ENCODE measurements at regions not wholly inside any gene's neighbourhood (a gene's known extent, or its start where the extent isn't known, plus 50 kb on each side); places are given as distances from the start of the nearest gene placed in this dataset.
A peak's percentile ranks its signal among the peaks of the same experiment; 100 is the strongest.

DNA sequence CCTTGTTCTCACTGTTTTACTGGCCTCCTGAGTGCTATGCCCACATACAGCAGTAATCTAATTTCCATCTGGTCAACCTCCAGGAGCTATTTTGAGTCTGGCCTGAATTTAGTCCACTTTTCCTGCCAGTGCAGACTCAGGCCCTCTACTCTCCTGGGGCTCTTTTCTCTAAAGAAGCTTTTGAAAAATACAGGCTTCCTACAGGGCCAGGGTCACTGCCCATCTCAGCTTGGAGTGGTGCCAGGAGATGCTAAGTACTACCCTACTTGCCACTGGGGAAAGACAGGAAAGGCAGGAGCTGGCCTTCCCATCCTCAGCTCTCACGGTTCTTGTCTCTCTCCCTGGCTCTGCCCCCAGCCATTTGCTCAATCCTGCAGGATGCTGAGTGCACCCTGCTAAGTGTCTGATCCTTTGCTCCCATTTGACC, 101.7 kb upstream of the SERP2 start:
- FAIRE-seq: no peak
- H3K4me3 ChIP-seq (ENCODE audit: low read depth, low read length): no peak overlapping the region
- DNase-seq (ENCODE audit: low read depth): no peak
- H3K36me3 ChIP-seq (ENCODE audit: control insufficient read depth, insufficient read depth, low read length): no peaks in the 10 kb centered on the region
- H3K27me3 ChIP-seq (ENCODE audit: control insufficient read depth, insufficient read depth, low read length): no peaks in the 10 kb centered on the region
- TF ChIP-seq, protein P1, sequence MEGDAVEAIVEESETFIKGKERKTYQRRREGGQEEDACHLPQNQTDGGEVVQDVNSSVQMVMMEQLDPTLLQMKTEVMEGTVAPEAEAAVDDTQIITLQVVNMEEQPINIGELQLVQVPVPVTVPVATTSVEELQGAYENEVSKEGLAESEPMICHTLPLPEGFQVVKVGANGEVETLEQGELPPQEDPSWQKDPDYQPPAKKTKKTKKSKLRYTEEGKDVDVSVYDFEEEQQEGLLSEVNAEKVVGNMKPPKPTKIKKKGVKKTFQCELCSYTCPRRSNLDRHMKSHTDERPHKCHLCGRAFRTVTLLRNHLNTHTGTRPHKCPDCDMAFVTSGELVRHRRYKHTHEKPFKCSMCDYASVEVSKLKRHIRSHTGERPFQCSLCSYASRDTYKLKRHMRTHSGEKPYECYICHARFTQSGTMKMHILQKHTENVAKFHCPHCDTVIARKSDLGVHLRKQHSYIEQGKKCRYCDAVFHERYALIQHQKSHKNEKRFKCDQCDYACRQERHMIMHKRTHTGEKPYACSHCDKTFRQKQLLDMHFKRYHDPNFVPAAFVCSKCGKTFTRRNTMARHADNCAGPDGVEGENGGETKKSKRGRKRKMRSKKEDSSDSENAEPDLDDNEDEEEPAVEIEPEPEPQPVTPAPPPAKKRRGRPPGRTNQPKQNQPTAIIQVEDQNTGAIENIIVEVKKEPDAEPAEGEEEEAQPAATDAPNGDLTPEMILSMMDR (IDR thresholded peaks at IDR 0.05; ENCODE audit: insufficient read depth, low read length, severe bottlenecking): no peak

DNA sequence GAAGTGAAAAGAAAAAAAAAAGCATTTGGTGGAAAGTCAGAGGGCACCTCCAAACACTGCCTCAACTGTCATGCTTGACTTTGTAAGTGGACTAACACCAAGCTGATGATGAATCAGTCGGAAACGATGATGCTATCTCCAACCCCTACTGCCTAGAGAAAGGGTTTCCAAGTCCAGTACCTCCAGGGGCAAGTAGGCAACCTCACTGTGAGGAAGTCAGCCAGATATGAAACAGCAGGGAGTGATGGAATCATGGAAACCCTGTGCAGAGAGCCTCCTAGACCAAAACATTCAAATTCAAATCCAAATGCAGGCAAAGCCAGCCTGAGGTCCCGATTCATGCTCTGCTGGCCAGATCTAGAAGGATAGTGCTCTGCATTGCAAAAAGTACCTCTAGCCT, 100.9 kb upstream of the SERP2 start:
- FAIRE-seq (no peak), DNase-seq (ENCODE audit: low read depth) (no peak)
- TF ChIP-seq, protein P1 (IDR thresholded peaks at IDR 0.05; ENCODE audit: insufficient read depth, low read length, severe bottlenecking): no peak
- H3K4me3 ChIP-seq (ENCODE audit: low read depth, low read length): no peak overlapping the region
- H3K36me3 ChIP-seq (ENCODE audit: control insufficient read depth, insufficient read depth, low read length): no peaks in the 10 kb centered on the region
- H3K27me3 ChIP-seq (ENCODE audit: control insufficient read depth, insufficient read depth, low read length): no peaks in the 10 kb centered on the region

DNA sequence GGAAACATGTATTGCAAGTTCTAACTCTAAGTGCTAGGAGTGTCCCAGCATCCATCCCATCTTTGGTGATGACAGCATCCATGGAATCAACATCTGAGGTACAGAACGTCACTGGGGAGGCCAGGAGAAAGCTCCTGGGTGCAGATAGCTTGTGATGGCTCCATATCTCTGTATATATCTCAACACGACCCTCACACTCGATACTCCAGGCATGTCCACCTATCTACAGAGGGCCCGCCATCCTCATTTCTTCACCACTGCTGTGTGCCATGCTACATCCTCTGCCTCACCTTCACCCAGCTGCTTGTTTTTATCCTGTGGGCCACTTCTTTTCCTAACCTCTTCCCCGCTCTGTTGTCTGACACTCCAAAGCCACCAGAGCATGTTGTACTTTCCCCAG, 100.4 kb upstream of the SERP2 start:
- FAIRE-seq (no peak), DNase-seq (ENCODE audit: low read depth) (no peak)
- TF ChIP-seq, protein P1 (IDR thresholded peaks at IDR 0.05; ENCODE audit: insufficient read depth, low read length, severe bottlenecking): no peak
- Histone ChIP-seq H3K27me3 (ENCODE audit: control insufficient read depth, insufficient read depth, low read length) (no peaks in the 10 kb centered on the region), H3K36me3 (ENCODE audit: control insufficient read depth, insufficient read depth, low read length) (no peaks in the 10 kb centered on the region), H3K4me3 (ENCODE audit: low read depth, low read length) (no peak overlapping the region)

DNA sequence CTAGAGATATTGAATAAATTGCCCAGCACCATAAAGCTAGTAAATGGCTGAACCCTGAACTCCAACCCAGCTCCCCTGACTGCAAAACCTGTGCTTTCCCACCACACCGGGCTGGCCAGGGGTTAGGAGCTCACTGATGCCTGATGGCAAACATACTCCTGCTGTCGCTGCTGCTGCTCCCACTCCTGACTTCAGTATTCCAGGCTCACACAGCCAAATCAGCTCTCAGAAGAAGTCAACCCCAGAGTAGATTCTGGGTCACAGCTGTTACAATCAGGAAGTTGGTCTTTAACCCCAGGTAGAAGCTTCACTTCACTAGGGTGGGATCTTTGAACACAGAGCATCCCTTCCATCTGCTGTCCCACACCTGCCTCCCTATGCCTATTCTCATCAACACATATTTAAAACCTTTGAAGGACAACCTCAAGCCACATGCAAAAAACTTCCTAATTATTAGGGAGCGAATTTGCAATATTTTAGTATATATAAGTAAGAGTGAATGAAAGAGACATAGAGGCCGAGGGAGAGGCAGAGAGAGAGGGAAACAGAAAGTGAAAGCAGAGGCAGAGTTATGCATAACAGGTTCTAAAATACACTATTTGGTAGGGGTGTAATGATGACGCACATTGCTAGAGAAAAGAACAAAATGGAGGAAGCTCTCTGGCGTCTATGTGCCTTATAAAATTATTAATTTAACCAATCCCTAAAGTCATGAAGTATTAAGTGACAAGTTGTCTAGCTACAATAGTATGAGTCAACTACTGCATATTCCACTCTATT, 99.4 kb upstream of the SERP2 start:
- H3K27me3 ChIP-seq (ENCODE audit: control insufficient read depth, insufficient read depth, low read length): no peaks in the 10 kb centered on the region
- no peak overlapping the region for H3K4me3 ChIP-seq (ENCODE audit: low read depth, low read length)
- DNase-seq (ENCODE audit: low read depth) (peak; percentile 64), FAIRE-seq (no peak)
- H3K36me3 ChIP-seq (ENCODE audit: control insufficient read depth, insufficient read depth, low read length): no peaks in the 10 kb centered on the region
- TF ChIP-seq, protein P1 (IDR thresholded peaks at IDR 0.05; ENCODE audit: insufficient read depth, low read length, severe bottlenecking): no peak

DNA sequence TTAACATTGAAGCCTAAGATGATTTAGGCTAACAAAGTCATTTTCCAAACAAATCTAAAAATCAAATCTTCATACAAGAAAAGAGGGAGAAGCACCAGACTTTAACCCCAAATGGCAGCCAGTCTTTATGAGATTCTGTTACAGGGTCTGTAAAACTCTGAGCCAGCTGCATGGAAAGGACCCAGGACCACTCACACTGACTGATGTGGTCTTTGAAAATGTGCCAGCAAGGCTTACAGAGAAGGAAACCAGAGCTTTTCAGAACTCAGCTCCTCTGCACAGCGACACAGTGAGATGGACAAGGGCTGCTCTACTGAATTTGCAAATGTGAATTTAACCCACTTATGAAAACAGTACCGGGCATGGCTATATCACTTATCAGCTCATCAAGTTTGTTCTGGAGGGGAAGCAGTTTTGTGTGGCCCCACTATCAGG, 98.8 kb upstream of the SERP2 start:
- TF ChIP-seq, protein P1 (IDR thresholded peaks at IDR 0.05; ENCODE audit: insufficient read depth, low read length, severe bottlenecking): no peak
- no peaks in the 10 kb centered on the region for H3K36me3 ChIP-seq (ENCODE audit: control insufficient read depth, insufficient read depth, low read length)
- H3K27me3 ChIP-seq (ENCODE audit: control insufficient read depth, insufficient read depth, low read length): no peaks in the 10 kb centered on the region
- FAIRE-seq (no peak), DNase-seq (ENCODE audit: low read depth) (no peak)
- no peak overlapping the region for H3K4me3 ChIP-seq (ENCODE audit: low read depth, low read length)

DNA sequence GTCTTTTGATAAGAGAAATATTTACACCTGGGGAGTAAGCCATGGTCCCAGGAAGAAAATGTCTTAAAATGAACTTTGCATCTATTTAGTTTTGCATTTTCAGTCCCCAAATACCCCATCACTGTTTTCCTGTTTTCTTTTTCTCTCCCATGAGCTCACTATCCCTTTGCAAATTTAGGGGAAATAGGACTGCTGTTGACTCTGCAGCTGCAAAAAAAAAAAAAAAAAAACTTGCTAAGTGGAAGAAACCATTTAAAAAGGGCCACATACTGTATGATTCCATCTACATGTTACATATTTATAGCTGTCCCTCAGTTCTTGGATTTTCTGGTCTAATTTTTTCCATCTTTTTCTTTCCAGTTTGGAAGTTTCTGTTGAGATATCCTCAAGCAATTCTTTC, 98.2 kb upstream of the SERP2 start:
- H3K4me3 ChIP-seq (ENCODE audit: low read depth, low read length): no peak overlapping the region
- TF ChIP-seq, protein P1 (IDR thresholded peaks at IDR 0.05; ENCODE audit: insufficient read depth, low read length, severe bottlenecking): no peak
- H3K27me3 ChIP-seq (ENCODE audit: control insufficient read depth, insufficient read depth, low read length): no peaks in the 10 kb centered on the region
- FAIRE-seq (no peak), DNase-seq (ENCODE audit: low read depth) (no peak)
- H3K36me3 ChIP-seq (ENCODE audit: control insufficient read depth, insufficient read depth, low read length): no peaks in the 10 kb centered on the region

All from bronchial epithelial cell (primary cell).